HEK293 (cell line): ENCODE measurements at regions not wholly inside any gene's neighbourhood (a gene's known extent, or its start where the extent isn't known, plus 50 kb on each side); places are given as distances from the start of the nearest gene placed in this dataset.

Experiments
- CTCF ChIA-PET: fragments of 350-600 bp; formaldehyde crosslinking; extraction: SDS; loops from one replicate; lab custom pipeline; 2021; ENCODE audit warnings: antibody characterized with exemption; lab: Yijun Ruan, JAX
- POLR2A ChIA-PET: fragments of 300-600 bp; formaldehyde crosslinking; extraction: SDS; loops from one replicate; lab custom pipeline; 2020; ENCODE audit warnings: antibody characterized with exemption, inconsistent platforms; lab: Yijun Ruan, JAX
- H3K27ac ChIP-seq: fragments of 200-500 bp; sonication (Bioruptor generic); 2 replicates; pipeline ENCODE4 v1.5.1; 2014; ENCODE audit warnings: low read depth, low read length, control low read depth, inconsistent platforms; ENCODE audit errors: extremely low read depth
- H3K36me3 ChIP-seq, 2 experiments: fragments of 200-500 bp in 1 of 2; sonication (Bioruptor generic) in 1 of 2; 1 replicate in 1 of 2; 2 replicates in 1 of 2; pipeline ENCODE4 v1.5.1; 2014 to 2017; ENCODE audit warnings: inconsistent platforms in 2 of 2, low read length in 2 of 2; ENCODE audit not compliant: control insufficient read depth in 2 of 2, insufficient read depth in 1 of 2
- H3K4me1 ChIP-seq: fragments of 200-500 bp; sonication (Bioruptor generic); 2 replicates; pipeline ENCODE4 v1.5.1; 2014; ENCODE audit warnings: mild to moderate bottlenecking, low read length, inconsistent platforms; ENCODE audit not compliant: control insufficient read depth, insufficient read depth
- H3K4me3 ChIP-seq: 2 replicates; pipeline ENCODE4 v1.5.1; 2011; ENCODE audit warnings: low read depth, mild to moderate bottlenecking, control low read depth, low read length, moderate library complexity
- H3K9me3 ChIP-seq: fragments of 200-500 bp; sonication (Bioruptor generic); 2 replicates; pipeline ENCODE4 v1.5.1; 2014; ENCODE audit warnings: low read depth, low read length, inconsistent platforms; ENCODE audit not compliant: control insufficient read depth, insufficient read depth
- FEZF1 ChIP-seq: fragments of 450-650 bp; formaldehyde crosslinking; IDR thresholded peaks from 2 replicates; pipeline ENCODE4 v1.5.1; 2016; ENCODE audit warnings: missing biosample characterization, missing genetic modification characterization
- HOXA7 ChIP-seq: sonication (generic); formaldehyde crosslinking; IDR thresholded peaks from 2 replicates; pipeline ENCODE4 v1.8.1; 2022; ENCODE audit warnings: missing genetic modification reagents, borderline replicate concordance
- HOXC10 ChIP-seq: sonication (generic); formaldehyde crosslinking; IDR thresholded peaks from 2 replicates; pipeline ENCODE4 v1.8.1; 2023; ENCODE audit warnings: mild to moderate bottlenecking, missing genetic modification reagents
- KLF7 ChIP-seq: fragments of 450-650 bp; formaldehyde crosslinking; IDR thresholded peaks from 2 replicates; pipeline ENCODE4 v1.5.1; 2016; ENCODE audit warnings: missing biosample characterization, missing genetic modification characterization, borderline replicate concordance
- MZF1 ChIP-seq: fragments of 450-650 bp; formaldehyde crosslinking; IDR thresholded peaks from 2 replicates; pipeline ENCODE4 v1.5.1; 2017; ENCODE audit warnings: missing biosample characterization, missing genetic modification characterization, borderline replicate concordance
- OVOL3 ChIP-seq: fragments of 450-650 bp; formaldehyde crosslinking; IDR thresholded peaks from 2 replicates; pipeline ENCODE4 v1.5.1; 2016; ENCODE audit warnings: missing biosample characterization, missing genetic modification characterization
- SP2 ChIP-seq: fragments of 450-650 bp; formaldehyde crosslinking; IDR thresholded peaks from 2 replicates; pipeline ENCODE4 v1.5.1; 2016; ENCODE audit warnings: missing biosample characterization, missing genetic modification characterization
- TCF7L2 ChIP-seq: IDR thresholded peaks from 2 replicates; pipeline ENCODE4 v1.6.1; 2011; ENCODE audit warnings: low read depth, mild to moderate bottlenecking, inconsistent platforms, low read length, moderate library complexity, borderline replicate concordance
- ZBTB10 ChIP-seq: fragments of 450-650 bp; formaldehyde crosslinking; IDR thresholded peaks from 2 replicates; pipeline ENCODE4 v1.5.1; 2016; ENCODE audit warnings: missing biosample characterization, missing genetic modification characterization
- ZFP69B ChIP-seq: fragments of 450-650 bp; formaldehyde crosslinking; IDR thresholded peaks from 2 replicates; pipeline ENCODE4 v1.5.1; 2016; ENCODE audit warnings: missing biosample characterization, missing genetic modification characterization
- ZNF132 ChIP-seq: fragments of 450-650 bp; formaldehyde crosslinking; IDR thresholded peaks from 2 replicates; pipeline ENCODE4 v1.5.1; 2017; ENCODE audit warnings: missing biosample characterization, missing genetic modification characterization, borderline replicate concordance
- ZNF138 ChIP-seq: fragments of 450-650 bp; formaldehyde crosslinking; IDR thresholded peaks from 2 replicates; pipeline ENCODE4 v1.5.1; 2016; ENCODE audit warnings: missing biosample characterization, missing genetic modification characterization, borderline replicate concordance
- ZNF175 ChIP-seq: fragments of 450-650 bp; formaldehyde crosslinking; IDR thresholded peaks from 2 replicates; pipeline ENCODE4 v1.5.1; 2016; ENCODE audit warnings: missing biosample characterization, missing genetic modification characterization
- ZNF23 ChIP-seq: fragments of 450-650 bp; formaldehyde crosslinking; IDR thresholded peaks from 2 replicates; pipeline ENCODE4 v1.5.1; 2016; ENCODE audit warnings: missing biosample characterization, missing genetic modification characterization, borderline replicate concordance
- ZNF274 ChIP-seq, 2 experiments: fragments of 200-500 bp in 1 of 2; fragments of 450-650 bp in 1 of 2; sonication (Bioruptor generic) in 1 of 2; formaldehyde crosslinking in 1 of 2; IDR thresholded peaks; 2 replicates each; pipeline versions ENCODE4 v1.5.1 to v1.6.1; 2014 to 2016; ENCODE audit warnings: borderline replicate concordance in 1 of 2, inconsistent platforms in 1 of 2, low read length in 1 of 2, missing biosample characterization in 1 of 2, missing genetic modification characterization in 1 of 2
- ZNF311 ChIP-seq: fragments of 450-650 bp; formaldehyde crosslinking; IDR thresholded peaks from 2 replicates; pipeline ENCODE4 v1.5.1; 2017; ENCODE audit warnings: missing biosample characterization, missing genetic modification characterization, borderline replicate concordance
- ZNF37A ChIP-seq: fragments of 450-650 bp; IDR thresholded peaks from 2 replicates; pipeline ENCODE4 v1.5.1; 2018; ENCODE audit warnings: missing biosample characterization, missing genetic modification characterization
- ZNF548 ChIP-seq: fragments of 450-650 bp; formaldehyde crosslinking; IDR thresholded peaks from 2 replicates; pipeline ENCODE4 v1.5.1; 2016; ENCODE audit warnings: missing biosample characterization, missing genetic modification characterization
- ZNF560 ChIP-seq: fragments of 450-650 bp; formaldehyde crosslinking; IDR thresholded peaks from 2 replicates; pipeline ENCODE4 v1.5.1; 2017; ENCODE audit warnings: missing biosample characterization, missing genetic modification characterization, borderline replicate concordance
- ZNF600 ChIP-seq: fragments of 450-650 bp; formaldehyde crosslinking; IDR thresholded peaks from 2 replicates; pipeline ENCODE4 v1.5.1; 2016; ENCODE audit warnings: missing biosample characterization, missing genetic modification characterization
- ZNF639 ChIP-seq: fragments of 450-650 bp; formaldehyde crosslinking; IDR thresholded peaks from 2 replicates; pipeline ENCODE4 v1.5.1; 2016; ENCODE audit warnings: missing biosample characterization, missing genetic modification characterization
- ZNF654 ChIP-seq: fragments of 450-650 bp; formaldehyde crosslinking; IDR thresholded peaks from 2 replicates; pipeline ENCODE4 v1.5.1; 2016; ENCODE audit warnings: low read depth, missing biosample characterization, missing genetic modification characterization
- ZNF747 ChIP-seq: fragments of 450-650 bp; formaldehyde crosslinking; IDR thresholded peaks from 2 replicates; pipeline ENCODE4 v1.5.1; 2016; ENCODE audit warnings: missing biosample characterization, missing genetic modification characterization

GRCh38 chr3:150312018-150312657 lies 96.0 kb upstream of the TSC22D2 start:
- CTCF ChIA-PET: no interaction called here
- Histone ChIP-seq H3K9me3 (no peaks in the 10 kb centered on the region), H3K4me1 (no peaks in the 10 kb centered on the region), H3K36me3 (no peaks in the 10 kb centered on the region), H3K4me3 (no peak overlapping the region), H3K27ac (no peak overlapping the region)
- POLR2A ChIA-PET: no interaction called here
- no peak for TF ChIP-seq FEZF1 (tag by site-specific recombination)
- TF ChIP-seq HOXC10 (CRISPR knock-in tag): no peak
- TF ChIP-seq HOXA7 (CRISPR knock-in tag): no peak
- TF ChIP-seq ZNF132: no peak

GRCh38 chr3:150311156-150311555 lies 96.9 kb upstream of the TSC22D2 start:
- Histone ChIP-seq H3K27ac (no peak overlapping the region), H3K9me3 (no peaks in the 10 kb centered on the region), H3K36me3 (no peaks in the 10 kb centered on the region), H3K4me1 (no peaks in the 10 kb centered on the region), H3K4me3 (no peak overlapping the region)
- POLR2A ChIA-PET: no interaction called here
- TF ChIP-seq ZFP69B (no peak), ZNF548 (tag by site-specific recombination) (no peak), ZNF311 (no peak), ZNF600 (tag by site-specific recombination) (no peak), TCF7L2 (no peak), SP2 (tag by site-specific recombination) (no peak), ZNF138 (tag by site-specific recombination) (no peak), ZNF654 (no peak), ZNF23 (tag by site-specific recombination) (no peak), MZF1 (tag by site-specific recombination) (no peak), ZBTB10 (tag by site-specific recombination) (no peak), ZNF274 (IDR thresholded peaks at IDR 0.05; ENCODE audit: low read length) (no peak), ZNF274 (tag by site-specific recombination; IDR thresholded peaks at IDR 0.05; ENCODE audit: borderline replicate concordance) (no peak), HOXC10 (CRISPR knock-in tag) (no peak), OVOL3 (tag by site-specific recombination) (no peak), ZNF175 (no peak), ZNF747 (tag by site-specific recombination) (no peak), ZNF639 (tag by site-specific recombination) (no peak), KLF7 (tag by site-specific recombination) (no peak), ZNF560 (tag by site-specific recombination) (no peak), ZNF37A (no peak)
- CTCF ChIA-PET: interaction anchor here (1.2 kb wide), 1 partner anchor 9 kb away, joined by 6 read pairs; no protein-coding TSS in a partner anchor
